Omental fat pad (tissue), 3 donors: ENCODE measurements at regions not wholly inside any gene's neighbourhood (a gene's known extent, or its start where the extent isn't known, plus 50 kb on each side); places are given as distances from the start of the nearest gene placed in this dataset.

Experiments used
- ATAC-seq: fragments of 150-250 bp; one replicate; pipeline ENCODE4 v1.9.1; 2016; ENCODE audit warnings: mild to moderate bottlenecking, moderate library complexity; ENCODE audit not compliant: low FRiP score
- DNase-seq: peaks from one replicate; pipeline ENCODE4 v3.0.0-alpha.2; 2019; ENCODE audit warnings: low spot score
- CTCF ChIP-seq, 3 donors: fragments of 450-650 bp; IDR thresholded peaks; one replicate each; pipeline ENCODE4 v1.5.1; 2016 to 2017; ENCODE audit warnings: antibody characterized with exemption in 3 of 3, mild to moderate bottlenecking in 3 of 3, moderate library complexity in 2 of 3

GRCh38 chr7:69515495-69516212 is 82.6 kb upstream of the AUTS2 start:
- no peak for ATAC-seq
- no peak for TF ChIP-seq CTCF (IDR thresholded peaks at IDR 0.05)
- DNase-seq = no peak

GRCh38 chr7:69516238-69516820 is 81.9 kb upstream of the AUTS2 start:
- no peak for TF ChIP-seq CTCF (IDR thresholded peaks at IDR 0.05)
- no peak for ATAC-seq
- DNase-seq = no peak

- ATAC-seq (no peak), DNase-seq (no peak)
- no peak for TF ChIP-seq CTCF (IDR thresholded peaks at IDR 0.05)
These were observed 80.1 kb upstream of the AUTS2 start for GRCh38 chr7:69517985-69518704.

- DNase-seq (no peak), ATAC-seq (no peak)
- TF ChIP-seq CTCF (IDR thresholded peaks at IDR 0.05) = no peak
These were observed 79.6 kb upstream of the AUTS2 start for GRCh38 chr7:69518705-69519077.

GRCh38 chr7:69526570-69526969 is 71.7 kb upstream of the AUTS2 start:
- no peak for DNase-seq
- no peak for ATAC-seq
- TF ChIP-seq CTCF (IDR thresholded peaks at IDR 0.05) = no peak

- TF ChIP-seq CTCF (IDR thresholded peaks at IDR 0.05) = no peak
- no peak for ATAC-seq
- DNase-seq = no peak
These were observed 70.6 kb upstream of the AUTS2 start for GRCh38 chr7:69527706-69528105.
